HG02759 (cell line): ENCODE measurements at regions not wholly inside any gene's neighbourhood (a gene's known extent, or its start where the extent isn't known, plus 50 kb on each side); places are given as distances from the start of the nearest gene placed in this dataset.

ENCODE experiments used
- ATAC-seq: cut with Tn5 transposase; IDR thresholded peaks from one replicate; pipeline ENCODE4 v1.9.1; 2021; ENCODE audit warnings: mild to moderate bottlenecking, moderate library complexity; ENCODE audit not compliant: unreplicated experiment

DNA sequence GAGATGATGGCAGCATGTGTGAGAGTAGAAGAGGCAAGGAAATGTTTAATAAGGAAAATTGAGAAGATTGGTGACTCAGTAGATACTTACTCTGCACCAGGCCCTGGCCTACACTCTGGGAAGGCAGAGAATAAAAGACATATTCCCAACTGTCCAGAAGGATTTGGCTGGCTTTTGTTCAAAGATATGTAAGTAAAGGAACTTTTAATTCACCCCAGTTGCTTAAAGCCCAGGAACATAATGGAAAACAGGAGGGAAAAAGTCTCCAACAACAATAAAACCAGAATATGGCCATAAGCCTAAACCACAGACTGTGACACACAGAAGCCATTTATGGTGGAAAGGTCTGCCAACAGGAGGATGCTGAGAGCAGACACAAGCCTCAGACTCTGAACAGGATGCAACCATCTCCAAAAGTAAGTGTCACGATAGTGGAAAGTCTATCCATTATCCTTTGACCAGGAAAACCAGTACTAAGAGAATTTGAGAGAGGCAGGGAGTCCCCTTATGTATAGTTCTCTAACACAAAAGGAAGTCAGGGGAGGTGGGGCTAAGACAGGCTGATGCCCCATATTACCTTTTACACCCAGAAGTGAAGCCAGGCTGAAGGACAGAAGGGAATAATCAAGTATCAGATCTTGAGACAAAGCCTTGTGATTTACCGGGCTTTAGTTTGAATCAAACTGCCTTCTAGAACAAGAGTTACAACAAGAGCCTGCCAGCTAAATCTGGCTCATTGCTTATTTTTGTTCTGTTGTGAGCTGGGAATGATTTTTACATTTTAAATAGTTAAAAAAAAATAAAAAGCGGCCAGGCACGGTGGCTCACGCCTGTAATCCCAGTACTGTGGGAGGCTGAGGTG is 169.5 kb upstream of the STARD13 start:
- no peak for ATAC-seq

DNA sequence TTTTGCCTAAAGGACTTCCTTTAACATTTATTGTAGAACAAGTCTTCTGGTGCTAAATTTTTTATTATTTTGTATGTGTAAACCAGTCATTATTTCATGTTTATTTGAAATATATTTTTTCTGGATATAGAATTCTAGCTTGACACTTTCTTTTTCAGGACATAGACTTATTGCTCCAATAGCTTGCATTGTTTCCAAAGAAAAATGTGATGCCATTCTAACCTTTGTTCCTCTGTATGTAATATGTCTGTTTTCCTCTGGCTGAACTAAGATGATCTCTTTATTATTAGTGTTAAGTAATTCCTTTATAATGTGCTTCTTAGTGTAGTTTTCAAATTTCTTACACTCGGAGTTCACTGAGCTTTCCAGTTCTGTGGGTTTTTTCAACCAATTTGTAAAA is 174.1 kb upstream of the STARD13 start:
- no peak for ATAC-seq

DNA sequence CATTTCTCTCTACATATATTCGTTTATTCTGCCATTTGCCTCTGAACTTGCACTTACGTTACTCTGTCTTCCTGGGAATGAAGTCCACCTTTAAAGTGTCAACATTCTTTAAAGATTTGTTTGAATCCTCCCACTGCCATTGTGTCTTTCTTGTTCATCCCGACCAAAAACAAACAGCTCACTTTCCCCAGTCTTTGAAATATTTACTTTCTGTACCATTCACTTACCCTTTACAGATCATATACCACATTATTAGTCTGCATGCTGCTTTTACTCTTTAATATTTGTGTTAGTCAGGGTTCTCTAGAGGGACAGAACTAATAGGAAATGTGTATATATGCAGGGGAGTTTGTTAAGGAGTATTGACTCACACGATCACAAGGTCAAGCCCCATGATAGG is 176.6 kb upstream of the STARD13 start:
- no peak for ATAC-seq

DNA sequence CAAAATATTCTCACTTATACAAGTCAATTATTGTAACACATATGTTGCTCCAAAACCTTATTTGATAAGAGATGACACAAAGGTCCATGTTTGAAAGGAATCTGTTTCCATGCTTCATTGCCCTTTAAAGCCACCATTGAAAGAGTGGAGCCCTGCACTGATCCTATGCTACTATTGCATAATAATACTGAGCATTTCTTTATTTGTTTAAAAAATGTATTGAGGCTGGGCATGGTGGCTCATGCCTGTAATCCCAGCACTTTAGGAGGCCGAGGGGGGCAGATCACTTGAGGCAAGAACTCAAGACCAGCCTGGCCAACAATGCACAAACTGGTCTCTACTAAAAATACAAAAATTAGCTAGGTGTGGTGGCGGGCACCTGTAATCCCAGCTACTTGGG is 178.8 kb upstream of the STARD13 start:
- ATAC-seq: no peak

DNA sequence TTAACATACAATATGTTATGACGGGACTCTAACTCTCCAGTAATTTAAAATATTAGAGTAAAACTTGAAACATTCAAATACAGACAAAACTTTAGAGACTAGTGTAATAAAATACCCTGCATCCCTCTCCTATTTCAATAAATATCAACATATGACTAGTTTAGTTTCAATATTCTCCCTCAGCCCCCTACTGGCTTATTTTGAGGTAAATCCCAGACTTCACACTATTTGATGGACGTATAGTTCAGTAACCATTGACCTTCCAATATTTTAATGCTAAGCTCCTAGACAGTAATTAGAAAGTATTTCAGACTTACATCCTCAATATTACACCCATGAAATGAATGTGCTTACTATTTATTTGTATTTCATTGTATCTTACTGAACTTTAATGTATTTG is 180.7 kb upstream of the STARD13 start:
- no peak for ATAC-seq

DNA sequence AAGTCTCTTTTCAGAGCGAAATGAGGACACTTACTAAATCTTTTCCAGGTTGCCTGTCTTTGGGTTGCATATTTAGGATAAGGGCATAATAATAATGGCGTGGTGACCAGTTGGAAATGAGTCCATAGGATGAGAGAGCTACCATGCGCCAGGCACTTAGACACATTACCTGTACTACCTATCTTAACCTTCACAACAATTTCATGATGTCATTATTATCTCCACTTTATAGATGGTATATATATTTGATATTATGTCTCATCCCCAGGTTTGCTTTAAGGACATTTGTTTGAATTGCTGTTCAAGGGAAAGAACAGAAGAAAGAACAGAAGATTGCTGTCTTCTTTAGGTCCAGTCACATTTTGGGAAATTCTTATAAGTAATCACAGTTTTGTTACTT is 182.0 kb upstream of the STARD13 start:
- no peak for ATAC-seq

DNA sequence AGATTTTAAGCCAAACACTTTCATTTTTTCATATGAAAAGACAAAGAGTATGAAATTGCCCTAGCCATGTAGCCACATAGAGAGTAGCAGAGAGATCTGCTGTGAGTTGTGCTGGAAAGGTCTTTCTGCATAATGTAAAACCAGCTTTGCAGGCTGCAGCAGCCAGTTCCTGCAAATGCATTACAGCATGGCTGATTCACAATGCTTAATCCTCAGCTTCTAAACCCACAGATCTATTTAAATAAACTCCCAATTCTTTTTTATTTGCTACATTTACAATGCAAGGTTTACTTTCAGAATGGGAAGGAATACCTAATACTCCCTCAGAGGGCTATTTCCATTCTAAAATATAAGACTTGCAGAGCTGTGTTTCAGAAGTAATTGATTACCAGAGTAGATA is 185.6 kb upstream of the STARD13 start:
- no peak for ATAC-seq

DNA sequence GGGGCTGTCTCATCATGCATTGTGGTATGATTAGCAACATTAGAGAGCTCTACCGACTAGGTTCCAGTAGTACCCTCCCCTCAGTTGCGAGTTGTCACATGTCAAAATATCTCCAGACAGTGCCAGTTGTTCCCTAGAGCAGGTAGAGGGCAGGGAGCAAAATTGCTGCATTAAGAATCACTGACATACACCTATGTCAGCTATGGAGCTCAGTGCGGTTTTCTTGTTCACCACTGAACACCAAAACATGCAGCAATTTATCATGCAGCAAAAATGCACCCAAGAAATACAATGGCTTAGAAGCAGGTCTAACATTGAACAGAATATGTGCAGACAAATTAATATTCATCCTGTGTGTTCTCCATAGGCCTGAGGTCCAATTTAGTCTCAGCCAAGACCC is 186.9 kb upstream of the STARD13 start:
- no peak for ATAC-seq

DNA sequence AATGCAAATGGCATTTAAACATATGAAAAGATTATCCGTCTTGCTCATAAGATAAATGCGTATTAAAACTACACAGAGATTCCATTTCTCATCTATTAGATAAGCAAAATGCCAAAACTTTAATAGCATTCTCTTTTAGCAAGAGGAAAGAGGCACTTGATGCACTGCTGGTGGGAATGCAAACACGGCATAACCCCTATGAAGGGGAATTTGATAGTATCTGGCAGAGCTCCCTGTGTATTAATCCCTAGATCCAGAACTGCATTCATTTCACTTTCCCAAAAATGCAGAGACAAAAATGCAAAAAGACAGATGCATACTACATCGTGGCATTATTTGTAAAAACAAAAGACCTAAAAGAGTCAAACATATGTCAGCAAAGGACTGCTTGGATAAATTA is 193.6 kb upstream of the STARD13 start:
- ATAC-seq: no peak

DNA sequence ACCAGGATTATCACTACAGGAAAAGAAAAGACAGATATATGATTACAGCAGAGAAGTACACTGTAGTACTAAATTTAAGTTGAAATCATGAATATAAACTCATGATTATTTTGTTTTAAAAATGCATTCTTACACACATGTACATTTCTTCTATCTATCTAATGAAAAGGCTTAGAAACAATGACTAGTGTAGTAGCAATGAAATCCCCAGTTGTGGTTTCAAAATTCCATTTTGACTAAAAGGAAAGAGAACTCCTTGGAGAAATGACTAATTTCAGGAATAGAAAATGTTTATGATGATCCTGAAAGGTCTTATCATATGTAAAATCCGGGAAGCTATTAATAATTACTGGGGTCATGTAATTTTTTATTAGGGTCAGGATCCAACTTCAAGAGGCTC is 195.0 kb upstream of the STARD13 start:
- no peak for ATAC-seq

DNA sequence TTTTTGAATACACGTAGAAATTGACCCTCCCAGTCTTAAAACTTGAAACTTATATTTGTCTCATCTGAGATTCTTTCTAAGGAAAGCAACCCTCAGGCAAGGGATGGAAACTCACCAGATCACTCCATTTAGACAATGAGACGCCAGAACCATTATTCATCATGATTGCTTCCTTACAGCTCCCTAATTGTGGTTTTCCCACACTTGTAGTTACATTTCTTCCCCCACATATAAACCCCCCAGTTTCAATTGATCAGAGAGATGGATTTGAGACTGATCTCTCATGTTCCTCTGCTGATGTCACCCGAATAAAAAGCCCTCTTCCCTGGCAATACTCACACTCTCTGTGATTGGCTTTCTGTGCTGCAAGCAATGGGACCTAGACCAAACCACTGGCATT is 197.9 kb upstream of the STARD13 start:
- ATAC-seq: no peak

DNA sequence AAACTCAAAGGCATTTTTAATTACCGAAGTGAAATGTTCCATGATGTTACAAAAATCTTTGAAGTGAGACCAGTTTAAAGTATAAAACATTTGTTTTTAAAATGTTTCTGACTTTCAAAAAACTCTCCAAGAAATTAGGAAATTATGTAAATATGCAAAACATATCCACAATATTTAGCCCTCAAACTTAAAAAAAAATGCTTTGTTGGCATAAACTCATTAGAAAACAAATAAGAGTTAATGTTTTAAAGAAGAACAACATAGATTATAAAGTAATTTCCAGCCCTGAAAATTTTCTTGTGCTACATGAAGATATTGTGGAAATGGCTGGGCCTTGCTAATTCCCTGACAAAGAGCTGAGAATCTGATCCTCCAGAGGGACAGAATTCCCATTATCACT is 199.7 kb upstream of the STARD13 start:
- no peak for ATAC-seq

DNA sequence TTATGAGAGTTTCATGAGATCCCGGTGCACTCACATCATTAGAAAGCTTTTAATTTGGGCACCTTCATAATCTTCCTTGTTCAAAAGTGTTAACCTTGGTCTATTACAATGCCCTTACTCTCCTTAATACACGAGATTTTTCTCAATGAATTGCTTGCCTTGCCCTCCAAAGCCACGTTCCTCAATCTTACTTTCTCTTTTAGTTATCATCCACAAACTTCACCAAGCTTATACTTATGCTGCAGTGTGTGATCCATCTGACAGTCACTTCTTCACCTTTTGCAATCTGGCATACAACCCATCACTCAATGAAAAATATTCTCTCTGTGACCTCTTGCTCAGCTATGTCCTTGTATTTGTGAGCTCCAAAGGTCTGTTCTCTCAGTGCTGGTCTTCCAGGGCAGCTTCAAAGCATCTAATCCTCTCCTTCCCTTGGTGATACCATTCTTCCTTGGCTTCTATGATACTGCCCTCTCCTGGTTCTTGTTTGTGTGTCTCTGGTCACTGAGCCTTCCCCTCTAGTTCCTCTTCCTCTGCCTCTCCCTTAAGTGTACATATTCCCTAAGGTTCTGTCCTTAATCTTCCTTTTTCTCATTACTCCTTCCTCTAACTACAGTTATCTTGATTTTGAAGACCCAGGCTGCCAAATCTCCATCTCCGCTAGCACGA is 202.2 kb upstream of the STARD13 start:
- peak; percentile 49 for ATAC-seq

DNA sequence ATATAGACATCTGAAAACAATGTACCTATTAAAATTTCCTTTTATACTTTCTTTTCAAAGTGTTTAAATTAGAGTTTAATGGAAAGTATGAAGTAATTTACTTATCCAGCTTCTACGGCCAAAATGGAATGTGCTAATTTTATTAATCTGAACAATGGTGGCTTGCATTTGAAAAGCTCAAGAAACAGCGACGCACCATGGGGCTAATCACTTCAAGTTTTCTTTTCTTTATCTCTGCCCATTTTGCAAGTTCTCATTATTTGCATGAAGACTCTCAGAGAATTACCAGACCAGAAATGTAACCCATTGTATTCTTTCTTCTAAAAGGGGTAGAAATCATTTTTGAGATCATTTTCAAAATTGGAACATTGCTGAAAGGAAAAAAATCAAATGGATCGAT is 204.0 kb upstream of the STARD13 start:
- no peak for ATAC-seq

DNA sequence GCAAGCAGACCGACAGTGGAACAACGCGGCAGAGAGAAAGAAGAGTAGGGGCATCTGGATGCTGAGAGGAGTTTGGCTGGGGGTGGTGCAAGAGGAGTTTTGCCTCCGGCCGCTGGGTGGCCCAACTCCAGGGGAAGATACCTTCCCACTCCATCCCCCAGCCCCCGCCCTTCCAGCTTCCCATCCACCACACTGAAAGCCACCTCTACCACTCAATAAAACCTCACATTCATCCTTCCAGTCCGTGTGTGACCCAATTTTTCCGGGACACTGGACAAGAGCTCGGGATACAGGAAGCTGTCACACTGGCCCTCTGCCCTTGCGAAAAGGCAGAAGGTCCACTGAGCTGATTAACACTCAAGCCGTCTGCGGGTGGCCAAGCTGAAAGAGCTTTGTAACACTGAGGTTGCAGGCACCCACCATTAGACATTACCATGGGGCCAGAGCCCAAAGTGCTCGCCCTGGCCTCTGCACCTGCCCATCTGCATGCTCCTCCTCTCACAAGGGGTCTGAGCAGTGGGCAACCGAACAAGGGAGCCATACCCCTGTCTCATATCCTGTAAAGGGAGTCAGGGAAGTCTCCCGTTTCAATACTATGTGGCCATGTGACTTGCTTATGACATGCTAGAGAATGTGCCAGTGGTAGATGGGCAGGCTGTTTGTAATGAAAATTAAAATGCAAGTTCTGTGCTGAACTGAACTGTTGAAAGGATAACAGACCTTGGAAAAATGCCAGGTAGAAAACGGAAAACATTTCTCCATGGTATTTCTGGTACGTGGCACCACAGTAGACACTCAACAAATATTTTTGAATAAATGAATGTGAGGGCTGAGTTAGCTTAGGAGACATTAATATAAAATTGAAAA is 205.1 kb upstream of the STARD13 start:
- ATAC-seq: no peak

DNA sequence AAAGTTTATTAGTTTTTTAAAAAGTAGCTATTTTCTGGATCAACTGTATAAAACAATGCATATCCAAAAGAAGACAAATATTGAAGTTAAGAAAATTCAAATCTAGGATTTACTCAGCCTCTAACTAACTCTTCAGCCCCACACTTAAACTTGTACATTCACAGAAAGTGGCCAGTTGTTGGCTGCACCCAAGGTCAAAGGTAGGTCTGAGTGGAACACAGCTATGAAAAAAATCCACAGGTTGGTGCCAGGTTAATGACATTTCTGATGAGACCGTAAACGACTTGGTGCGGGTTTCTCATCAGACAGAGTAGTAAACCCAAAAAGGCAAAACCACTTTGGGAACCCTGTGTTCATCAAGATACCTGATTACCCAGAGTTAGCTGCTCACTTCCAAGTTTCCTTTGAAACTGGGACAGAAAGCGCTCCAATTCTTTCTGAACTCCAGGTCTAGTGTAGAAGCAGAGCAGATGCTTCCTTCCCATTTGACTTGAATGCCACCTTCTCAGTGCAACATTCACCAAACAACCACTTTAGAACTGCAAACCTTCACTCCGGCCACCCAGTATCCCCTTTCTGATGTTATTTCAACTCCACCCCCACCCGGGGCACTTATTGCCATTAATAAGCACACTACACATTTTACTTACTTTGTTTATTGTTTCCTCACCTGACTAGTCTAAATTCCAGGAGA is 208.3 kb upstream of the STARD13 start:
- ATAC-seq: no peak

DNA sequence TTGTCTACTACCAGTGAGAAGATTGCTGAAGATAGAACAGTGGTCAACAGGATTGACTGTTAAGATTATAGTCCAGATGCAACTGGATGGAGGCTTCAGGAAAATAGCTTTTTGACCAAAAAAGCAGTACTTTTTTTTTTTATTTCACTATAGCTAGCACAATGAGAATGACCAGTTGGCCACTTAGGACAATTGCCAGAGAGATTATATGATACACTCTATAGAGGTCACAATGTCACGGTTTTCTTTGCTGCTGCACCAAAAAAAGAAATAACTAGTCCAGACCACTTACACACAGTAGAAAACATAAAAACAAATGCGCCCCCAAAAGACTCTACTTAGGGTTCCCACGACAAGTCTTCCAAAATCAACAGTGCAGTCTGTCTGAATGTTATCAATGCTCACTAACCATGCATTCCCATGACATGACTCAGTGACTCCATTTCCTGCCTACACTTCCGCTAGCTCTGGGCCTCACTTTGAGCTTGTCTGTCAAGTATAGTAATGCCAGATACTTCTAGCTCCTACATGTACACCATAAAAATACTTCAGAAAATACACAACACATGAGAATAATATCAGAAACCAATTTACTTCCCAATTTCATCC is 209.1 kb upstream of the STARD13 start:
- ATAC-seq: no peak

DNA sequence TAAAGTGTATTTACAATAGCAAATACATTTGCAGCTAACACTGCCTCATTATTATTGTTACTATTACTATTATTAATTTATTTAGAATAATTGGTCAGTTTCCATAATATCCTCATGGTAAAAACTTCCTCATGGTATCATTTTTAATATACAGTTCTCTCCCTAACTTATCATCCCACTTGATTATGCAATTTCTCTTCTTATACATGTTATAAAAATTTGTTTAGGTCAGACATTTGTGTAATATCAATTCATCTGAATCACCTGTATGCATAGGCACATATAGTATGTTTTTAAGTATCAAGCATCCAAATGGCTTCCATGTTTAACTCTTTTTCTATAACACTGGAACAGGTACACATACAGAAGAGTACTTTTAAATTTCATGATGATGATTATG is 210.8 kb upstream of the STARD13 start:
- ATAC-seq: no peak

DNA sequence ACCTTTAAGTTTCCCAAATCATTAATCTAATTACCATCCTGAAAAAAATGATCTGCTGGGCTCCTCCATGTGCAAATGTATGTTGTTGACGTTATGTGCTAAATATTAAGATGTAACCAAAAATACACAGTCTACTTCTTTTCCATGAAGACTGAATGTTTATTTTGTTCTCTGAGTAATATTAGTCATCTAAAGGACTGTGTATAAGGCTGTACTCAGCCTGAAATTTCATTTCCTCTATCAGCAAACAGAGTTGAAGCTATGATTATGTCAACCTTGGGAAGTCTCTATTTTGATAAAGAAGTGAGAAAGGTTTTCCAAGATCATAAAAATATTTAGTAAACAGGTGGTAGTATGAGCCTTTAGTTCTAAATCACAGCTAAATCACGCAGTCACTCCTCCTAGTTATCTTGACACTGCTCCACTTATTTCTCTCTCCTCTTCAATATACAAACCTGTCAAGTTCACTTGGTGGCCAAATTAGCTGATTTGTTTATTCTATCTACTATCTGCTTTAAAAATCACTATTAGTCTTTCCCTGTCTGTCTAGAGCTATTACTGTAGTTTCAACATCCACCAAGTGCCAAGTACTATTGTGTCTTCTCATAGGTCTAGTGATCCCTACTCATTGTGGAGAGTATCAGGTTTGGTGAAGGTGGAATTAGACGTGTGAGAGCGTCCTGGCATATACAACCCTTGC is 211.7 kb upstream of the STARD13 start:
- no peak for ATAC-seq

DNA sequence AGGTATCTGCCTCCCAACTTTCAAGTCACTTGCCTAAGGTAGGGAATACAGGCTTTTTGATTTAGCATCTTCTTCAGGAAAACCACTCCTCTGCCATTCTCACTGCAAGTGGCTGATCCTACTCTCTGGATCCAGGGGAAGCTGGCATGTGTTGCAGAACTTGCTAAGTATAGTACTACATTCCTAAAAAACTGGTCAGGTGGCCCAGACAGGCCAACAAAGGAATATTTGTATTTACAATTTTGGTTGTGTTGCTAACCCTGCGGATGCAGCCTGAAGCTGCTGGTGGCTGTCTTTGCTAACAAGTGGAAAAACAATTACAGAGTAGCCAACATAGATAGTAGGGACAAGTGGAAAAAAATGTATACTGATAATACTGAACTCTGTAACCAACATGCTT is 222.5 kb upstream of the STARD13 start:
- no peak for ATAC-seq
